Mesothelial cell of epicardium (in vitro differentiated cells): ENCODE measurements at regions not wholly inside any gene's neighbourhood (a gene's known extent, or its start where the extent isn't known, plus 50 kb on each side); places are given as distances from the start of the nearest gene placed in this dataset.

Experiments
- DNase-seq, 2 experiments: peaks; one replicate each; pipeline ENCODE4 v3.0.0; 2021; ENCODE audit warnings: low spot score in 2 of 2; ENCODE audit not compliant: unreplicated experiment in 2 of 2
- H3K27ac Mint-ChIP-seq: 2 replicates; pipeline ENCODE4 v1.8.0; 2021; ENCODE audit warnings: mixed read lengths
- H3K27me3 Mint-ChIP-seq: 2 replicates; pipeline ENCODE4 v1.8.0; 2021; ENCODE audit warnings: low read depth, mixed read lengths
- H3K36me3 Mint-ChIP-seq: 2 replicates; pipeline ENCODE4 v1.8.0; 2021; ENCODE audit warnings: mixed read lengths
- H3K4me1 Mint-ChIP-seq: 2 replicates; pipeline ENCODE4 v1.8.0; 2021; ENCODE audit warnings: mixed read lengths
- H3K4me3 Mint-ChIP-seq: 2 replicates; pipeline ENCODE4 v1.8.0; 2021; ENCODE audit warnings: mild to moderate bottlenecking, moderate library complexity, mixed read lengths
- H3K9me3 Mint-ChIP-seq: 2 replicates; pipeline ENCODE4 v1.8.0; 2021; ENCODE audit warnings: mixed read lengths
- CTCF ChIP-seq: fragments of 200-600 bp; sonication (generic); IDR thresholded peaks from one replicate; pipeline ENCODE4 v1.5.0; 2021; ENCODE audit warnings: antibody characterized with exemption; ENCODE audit not compliant: unreplicated experiment

GRCh38 chr7:12770227-12770975 is 83.0 kb downstream of the ARL4A start:
- Mint-ChIP-seq H3K4me1 (peaks cover 41% of the 10 kb centered on the region), H3K27ac (peak overlapping the region; percentile 86), H3K27me3 (no peaks in the 10 kb centered on the region), H3K4me3 (no peak overlapping the region), H3K36me3 (peaks cover 9% of the 10 kb centered on the region), H3K9me3 (peaks cover 17% of the 10 kb centered on the region)
- no peak for DNase-seq
- TF ChIP-seq CTCF, result no peak

- no peak for TF ChIP-seq CTCF
- Mint-ChIP-seq H3K4me1 (peaks cover 41% of the 10 kb centered on the region), H3K27ac (peak overlapping the region; percentile 91), H3K9me3 (peaks cover 17% of the 10 kb centered on the region), H3K27me3 (no peaks in the 10 kb centered on the region), H3K4me3 (peak overlapping the region; percentile 43), H3K36me3 (peaks cover 9% of the 10 kb centered on the region)
- DNase-seq, result peak in 1 of 2 experiments; percentile 54
These were observed 84.0 kb downstream of the ARL4A start for GRCh38 chr7:12771378-12771877.

GRCh38 chr7:12772768-12773167 is 85.3 kb downstream of the ARL4A start:
- Mint-ChIP-seq H3K9me3 (peaks cover 17% of the 10 kb centered on the region), H3K36me3 (peaks cover 9% of the 10 kb centered on the region), H3K4me3 (no peak overlapping the region), H3K27me3 (no peaks in the 10 kb centered on the region), H3K27ac (no peak overlapping the region), H3K4me1 (peaks cover 41% of the 10 kb centered on the region)
- no peak for TF ChIP-seq CTCF
- DNase-seq, result no peak

GRCh38 chr7:12777257-12777656 is 89.8 kb downstream of the ARL4A start:
- Mint-ChIP-seq H3K4me1 (peaks cover 15% of the 10 kb centered on the region), H3K4me3 (no peak overlapping the region), H3K36me3 (peaks cover 9% of the 10 kb centered on the region), H3K9me3 (peaks cover 17% of the 10 kb centered on the region), H3K27me3 (no peaks in the 10 kb centered on the region), H3K27ac (no peak overlapping the region)
- TF ChIP-seq CTCF, result no peak
- no peak for DNase-seq

- peak overlapping the region; percentile 73 for H3K27ac Mint-ChIP-seq
- no peak for DNase-seq
- H3K4me3 Mint-ChIP-seq, result no peak overlapping the region
- peaks cover 4% of the 10 kb centered on the region for H3K9me3 Mint-ChIP-seq
- TF ChIP-seq CTCF, result no peak
- H3K4me1 Mint-ChIP-seq, result peaks cover 12% of the 10 kb centered on the region
- no peaks in the 10 kb centered on the region for H3K27me3 Mint-ChIP-seq
- H3K36me3 Mint-ChIP-seq, result no peaks in the 10 kb centered on the region
These were observed 92.5 kb downstream of the ARL4A start for GRCh38 chr7:12779947-12780346.
